ENCODE measurements at regions not wholly inside any gene's neighbourhood (a gene's known extent, or its start where the extent isn't known, plus 50 kb on each side); places are given as distances from the start of the nearest gene placed in this dataset.

DNA sequence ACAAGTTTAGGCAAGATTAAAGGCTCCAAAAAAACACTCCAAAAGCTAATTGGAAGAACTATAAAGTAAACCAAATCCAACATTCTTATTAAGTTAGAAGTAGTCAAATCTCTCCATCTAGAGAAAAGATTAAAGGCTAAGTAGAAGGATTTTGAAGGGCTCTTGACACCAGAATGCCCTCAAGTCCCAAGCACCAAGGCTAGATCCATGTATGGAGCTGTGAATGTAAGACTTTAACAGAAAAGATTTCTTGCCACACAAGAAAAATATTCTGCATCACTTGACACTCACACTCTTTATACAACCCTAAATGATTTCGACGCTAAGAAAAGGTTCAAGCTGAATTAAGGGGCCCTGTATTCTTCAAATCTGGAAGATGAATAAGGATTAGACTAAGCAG is 345.2 kb downstream of the VGLL3 start:
- no peak overlapping the region for H3K4me3 Mint-ChIP-seq (ENCODE audit: unreplicated experiment)
- DNase-seq (ENCODE audit: low spot score), result no peak
- H3K4me1 Mint-ChIP-seq (ENCODE audit: low read depth), result no peaks in the 10 kb centered on the region
- TF ChIP-seq, protein P1, sequence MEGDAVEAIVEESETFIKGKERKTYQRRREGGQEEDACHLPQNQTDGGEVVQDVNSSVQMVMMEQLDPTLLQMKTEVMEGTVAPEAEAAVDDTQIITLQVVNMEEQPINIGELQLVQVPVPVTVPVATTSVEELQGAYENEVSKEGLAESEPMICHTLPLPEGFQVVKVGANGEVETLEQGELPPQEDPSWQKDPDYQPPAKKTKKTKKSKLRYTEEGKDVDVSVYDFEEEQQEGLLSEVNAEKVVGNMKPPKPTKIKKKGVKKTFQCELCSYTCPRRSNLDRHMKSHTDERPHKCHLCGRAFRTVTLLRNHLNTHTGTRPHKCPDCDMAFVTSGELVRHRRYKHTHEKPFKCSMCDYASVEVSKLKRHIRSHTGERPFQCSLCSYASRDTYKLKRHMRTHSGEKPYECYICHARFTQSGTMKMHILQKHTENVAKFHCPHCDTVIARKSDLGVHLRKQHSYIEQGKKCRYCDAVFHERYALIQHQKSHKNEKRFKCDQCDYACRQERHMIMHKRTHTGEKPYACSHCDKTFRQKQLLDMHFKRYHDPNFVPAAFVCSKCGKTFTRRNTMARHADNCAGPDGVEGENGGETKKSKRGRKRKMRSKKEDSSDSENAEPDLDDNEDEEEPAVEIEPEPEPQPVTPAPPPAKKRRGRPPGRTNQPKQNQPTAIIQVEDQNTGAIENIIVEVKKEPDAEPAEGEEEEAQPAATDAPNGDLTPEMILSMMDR (IDR thresholded peaks at IDR 0.05), result no peak
- H3K27me3 Mint-ChIP-seq (ENCODE audit: low read depth), result peaks cover 15% of the 10 kb centered on the region
- H3K27ac Mint-ChIP-seq (ENCODE audit: unreplicated experiment), result no peak overlapping the region
- H3K9me3 Mint-ChIP-seq (ENCODE audit: low read depth), result no peaks in the 10 kb centered on the region
- H3K36me3 Mint-ChIP-seq (ENCODE audit: low read depth), result no peaks in the 10 kb centered on the region

DNA sequence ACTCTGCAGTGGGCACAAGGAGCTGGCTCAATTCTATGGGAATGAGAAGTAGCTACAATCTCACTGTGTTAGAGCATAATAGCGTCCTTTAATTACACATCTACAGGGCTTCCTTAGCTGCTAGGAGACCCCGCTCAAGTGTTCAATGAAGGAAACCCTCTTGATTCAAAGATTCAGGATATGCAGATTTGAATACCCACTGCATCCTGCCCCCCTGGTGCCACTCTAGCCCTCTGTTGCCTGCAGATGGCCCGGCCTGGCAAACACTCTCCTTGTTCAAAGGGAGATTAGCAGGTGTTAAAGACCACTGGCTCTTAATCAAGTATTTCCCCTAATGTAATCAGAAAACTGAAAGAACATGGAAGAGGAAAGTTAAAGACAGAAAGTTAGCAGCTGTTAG is 356.6 kb downstream of the VGLL3 start:
- DNase-seq (ENCODE audit: low spot score), result no peak
- Mint-ChIP-seq H3K4me3 (ENCODE audit: unreplicated experiment) (no peak overlapping the region), H3K27me3 (ENCODE audit: low read depth) (peaks cover 7% of the 10 kb centered on the region), H3K4me1 (ENCODE audit: low read depth) (no peaks in the 10 kb centered on the region), H3K9me3 (ENCODE audit: low read depth) (peaks cover 8% of the 10 kb centered on the region), H3K27ac (ENCODE audit: unreplicated experiment) (no peak overlapping the region), H3K36me3 (ENCODE audit: low read depth) (no peaks in the 10 kb centered on the region)
- TF ChIP-seq, protein P1 (IDR thresholded peaks at IDR 0.05), result no peak

DNA sequence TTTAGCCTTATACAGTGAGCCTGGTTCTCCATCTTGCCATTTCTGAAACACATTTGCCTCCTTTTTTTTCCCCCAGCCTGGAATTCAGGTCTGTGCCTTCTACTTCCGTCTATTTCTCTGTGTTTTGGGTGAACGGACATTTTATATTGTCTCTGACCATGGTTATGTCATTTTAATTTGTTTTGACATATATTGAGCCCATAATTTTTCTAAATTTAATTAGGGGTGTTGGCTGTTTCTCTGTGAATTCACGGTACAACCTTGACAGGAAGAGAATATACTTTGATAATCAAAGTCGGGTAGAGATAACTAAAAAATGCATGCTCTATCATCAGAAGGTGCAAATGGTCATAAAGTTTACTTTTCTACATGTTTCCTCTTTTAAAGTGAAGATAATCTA is 361.4 kb downstream of the VGLL3 start:
- H3K4me3 Mint-ChIP-seq (ENCODE audit: unreplicated experiment), result no peak overlapping the region
- TF ChIP-seq, protein P1 (IDR thresholded peaks at IDR 0.05), result no peak
- H3K4me1 Mint-ChIP-seq (ENCODE audit: low read depth), result no peaks in the 10 kb centered on the region
- no peaks in the 10 kb centered on the region for H3K9me3 Mint-ChIP-seq (ENCODE audit: low read depth)
- no peak for DNase-seq (ENCODE audit: low spot score)
- H3K27ac Mint-ChIP-seq (ENCODE audit: unreplicated experiment), result no peak overlapping the region
- H3K27me3 Mint-ChIP-seq (ENCODE audit: low read depth), result peaks cover 16% of the 10 kb centered on the region
- H3K36me3 Mint-ChIP-seq (ENCODE audit: low read depth), result no peaks in the 10 kb centered on the region

DNA sequence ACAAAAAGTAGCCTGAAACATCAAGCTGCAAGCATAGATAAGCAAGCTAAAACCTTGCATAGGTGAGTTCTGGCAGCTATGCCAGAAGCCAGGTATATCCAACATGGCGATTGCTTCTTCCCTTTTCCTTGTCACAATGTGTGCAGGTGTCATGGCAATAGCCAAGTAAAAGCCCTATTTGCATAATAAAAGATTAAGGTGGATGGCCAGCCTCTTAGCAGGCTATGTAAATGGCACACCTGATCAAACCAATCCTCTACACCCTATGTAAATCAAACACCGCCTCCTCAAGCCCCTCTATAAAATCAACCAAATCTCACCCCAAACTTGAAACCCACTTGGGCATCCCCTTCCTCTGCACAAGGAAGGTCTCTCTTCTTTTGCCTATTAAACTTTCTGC is 366.8 kb downstream of the VGLL3 start:
- no peaks in the 10 kb centered on the region for H3K36me3 Mint-ChIP-seq (ENCODE audit: low read depth)
- no peak overlapping the region for H3K4me3 Mint-ChIP-seq (ENCODE audit: unreplicated experiment)
- no peaks in the 10 kb centered on the region for H3K9me3 Mint-ChIP-seq (ENCODE audit: low read depth)
- H3K4me1 Mint-ChIP-seq (ENCODE audit: low read depth), result no peaks in the 10 kb centered on the region
- no peak overlapping the region for H3K27ac Mint-ChIP-seq (ENCODE audit: unreplicated experiment)
- H3K27me3 Mint-ChIP-seq (ENCODE audit: low read depth), result peaks cover 15% of the 10 kb centered on the region
- DNase-seq (ENCODE audit: low spot score), result no peak
- TF ChIP-seq, protein P1 (IDR thresholded peaks at IDR 0.05), result no peak

DNA sequence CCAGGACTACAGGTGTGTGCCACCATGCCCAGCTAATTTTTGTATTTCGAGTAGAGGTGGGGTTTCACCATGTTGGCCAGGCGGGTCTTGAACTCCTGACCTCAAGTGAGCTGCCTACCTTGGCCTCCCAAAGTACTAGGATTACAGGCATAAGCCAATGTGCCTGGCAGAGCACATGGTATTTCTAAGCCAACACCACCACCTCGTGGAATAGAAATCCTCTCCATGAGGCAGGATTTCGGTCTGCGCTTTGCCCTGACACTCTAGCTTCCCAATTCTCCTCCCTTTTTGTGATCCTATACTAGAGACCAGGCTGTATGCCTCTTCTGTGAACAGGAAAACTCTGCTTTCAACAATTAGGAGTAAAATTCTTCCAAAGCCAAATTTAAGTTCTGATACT is 372.2 kb downstream of the VGLL3 start:
- no peaks in the 10 kb centered on the region for H3K36me3 Mint-ChIP-seq (ENCODE audit: low read depth)

More for the DNA sequence above, 372.2 kb downstream of the VGLL3 start:
- H3K27ac Mint-ChIP-seq (ENCODE audit: unreplicated experiment), result no peak overlapping the region
- no peak overlapping the region for H3K4me3 Mint-ChIP-seq (ENCODE audit: unreplicated experiment)
- peaks cover 8% of the 10 kb centered on the region for H3K27me3 Mint-ChIP-seq (ENCODE audit: low read depth)
- peaks cover 7% of the 10 kb centered on the region for H3K9me3 Mint-ChIP-seq (ENCODE audit: low read depth)
- H3K4me1 Mint-ChIP-seq (ENCODE audit: low read depth), result no peaks in the 10 kb centered on the region
- DNase-seq (ENCODE audit: low spot score), result no peak
- TF ChIP-seq, protein P1 (IDR thresholded peaks at IDR 0.05), result no peak
